T-helper 2 cell treated with Interferon-gamma antibody and Interleukin-4, amounts not matched to agents 100 ng/mL and 5 ng/mL, for 36 hours (primary cell): ENCODE measurements at regions not wholly inside any gene's neighbourhood (a gene's known extent, or its start where the extent isn't known, plus 50 kb on each side); places are given as distances from the start of the nearest gene placed in this dataset.

ENCODE experiments used
- intact Hi-C: fragments of 100-400 bp; cut with micrococcal nuclease; formaldehyde crosslinking; loops from one replicate; pipeline ENCODE4 v1.15.1; 2023

DNA sequence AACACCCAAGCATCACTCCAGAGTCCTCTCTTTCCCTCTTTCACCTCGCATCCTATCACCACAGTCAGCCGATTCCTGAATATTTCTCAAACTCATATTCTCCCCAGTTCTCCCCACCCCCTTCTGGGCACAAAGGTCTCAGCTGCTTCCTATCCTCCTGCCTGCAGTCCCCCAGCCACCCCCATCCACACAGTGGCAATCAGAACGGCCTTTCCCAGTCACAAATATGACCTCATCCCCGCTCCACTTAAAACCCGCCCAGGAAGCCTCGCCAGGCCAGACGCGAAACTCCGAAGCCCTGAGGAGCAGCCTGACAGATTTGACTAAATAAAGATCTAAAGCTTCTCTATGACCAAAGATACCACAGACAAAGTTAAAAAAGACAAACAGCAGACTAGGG lies 49.9 kb upstream of the LINGO1 start:
- intact Hi-C loops, result no loop called here
